Non-pigmented ciliary epithelial cell (primary cell): ENCODE measurements at regions not wholly inside any gene's neighbourhood (a gene's known extent, or its start where the extent isn't known, plus 50 kb on each side); places are given as distances from the start of the nearest gene placed in this dataset.

ENCODE experiments used
- DNase-seq: peaks from one replicate; pipeline ENCODE4 v3.0.0-alpha.2; 2010; ENCODE audit warnings: low read depth

- DNase-seq, result no peak
Measured at GRCh38 chr1:96291468-96291867, 430.1 kb upstream of the PTBP2 start.

GRCh38 chr1:96292141-96292540 lies 429.4 kb upstream of the PTBP2 start:
- DNase-seq, result no peak

GRCh38 chr1:96296991-96297390 lies 424.6 kb upstream of the PTBP2 start:
- DNase-seq, result no peak

- no peak for DNase-seq
Measured at GRCh38 chr1:96306809-96307560, 414.6 kb upstream of the PTBP2 start.

GRCh38 chr1:96308314-96308713 lies 413.3 kb upstream of the PTBP2 start:
- DNase-seq, result no peak

- peak; percentile 41 for DNase-seq
Measured at GRCh38 chr1:96309783-96310182, 411.8 kb upstream of the PTBP2 start.

GRCh38 chr1:96313216-96313615 lies 408.4 kb upstream of the PTBP2 start:
- peak; percentile 52 for DNase-seq

- DNase-seq, result no peak
Measured at GRCh38 chr1:96329121-96329520, 392.5 kb upstream of the PTBP2 start.

GRCh38 chr1:96331596-96331995 lies 390.0 kb upstream of the PTBP2 start:
- no peak for DNase-seq

- DNase-seq, result no peak
Measured at GRCh38 chr1:96333522-96334235, 387.9 kb upstream of the PTBP2 start.

GRCh38 chr1:96334236-96334557 lies 387.4 kb upstream of the PTBP2 start:
- DNase-seq, result no peak

GRCh38 chr1:96338622-96339021 lies 383.0 kb upstream of the PTBP2 start:
- no peak for DNase-seq

- DNase-seq, result no peak
Measured at GRCh38 chr1:96340686-96341085, 380.9 kb upstream of the PTBP2 start.

- DNase-seq, result no peak
Measured at GRCh38 chr1:96346719-96347118, 374.9 kb upstream of the PTBP2 start.

- no peak for DNase-seq
Measured at GRCh38 chr1:96349896-96350295, 371.7 kb upstream of the PTBP2 start.

- DNase-seq, result no peak
Measured at GRCh38 chr1:96352733-96353132, 368.9 kb upstream of the PTBP2 start.

GRCh38 chr1:96355521-96355920 lies 366.1 kb upstream of the PTBP2 start:
- no peak for DNase-seq

GRCh38 chr1:96355961-96356360 lies 365.6 kb upstream of the PTBP2 start:
- DNase-seq, result no peak

- DNase-seq, result no peak
Measured at GRCh38 chr1:96357141-96357765, 364.3 kb upstream of the PTBP2 start.

GRCh38 chr1:96358057-96358456 lies 363.5 kb upstream of the PTBP2 start:
- no peak for DNase-seq

GRCh38 chr1:96360036-96360795 lies 361.4 kb upstream of the PTBP2 start:
- DNase-seq, result no peak

GRCh38 chr1:96361271-96361856 lies 360.2 kb upstream of the PTBP2 start:
- no peak for DNase-seq
